ENCODE measurements at regions not wholly inside any gene's neighbourhood (a gene's known extent, or its start where the extent isn't known, plus 50 kb on each side); places are given as distances from the start of the nearest gene placed in this dataset.
"Not testable (repeated sequence)": the region's sequence is repeated elsewhere in the genome, so short reads cannot be mapped to it uniquely, and the experiment has no call there.

- H3K27ac Mint-ChIP-seq; H3K4me3 ChIP-seq (ENCODE audit: low read length); H3K9me3 ChIP-seq (ENCODE audit: control insufficient read depth in 2 of 3, low read length in 3 of 3); H3K9me3 Mint-ChIP-seq; intact Hi-C loops (cut with micrococcal nuclease); H3K4me1 Mint-ChIP-seq; H3K4me3 Mint-ChIP-seq; CTCF ChIA-PET; H3K36me3 Mint-ChIP-seq; ATAC-seq; H3K36me3 ChIP-seq (ENCODE audit: control insufficient read depth in 2 of 3, insufficient read depth in 3 of 3, low read length in 3 of 3); DNase-seq; H3K27me3 Mint-ChIP-seq; H3K27ac ChIP-seq (ENCODE audit: low read depth, low read length); POLR2A ChIA-PET; H3K27me3 ChIP-seq (ENCODE audit: control insufficient read depth in 2 of 2, insufficient read depth in 2 of 2, low read length in 2 of 2); H3K4me1 ChIP-seq (ENCODE audit: control insufficient read depth in 2 of 2, insufficient read depth in 2 of 2, low read length in 2 of 2): not testable (repeated sequence)
Observed at GRCh38 chr5:52029836-52030235, 646.6 kb downstream of the ISL1 start.

GRCh38 chr5:52041842-52042241, 658.6 kb downstream of the ISL1 start:
- Histone ChIP-seq H3K27ac (ENCODE audit: low read depth, low read length) (no peak overlapping the region), H3K4me1 (ENCODE audit: control insufficient read depth in 2 of 2, insufficient read depth in 2 of 2, low read length in 2 of 2) (no peaks in the 10 kb centered on the region), H3K4me3 (ENCODE audit: low read length) (no peak overlapping the region), H3K36me3 (ENCODE audit: control insufficient read depth in 2 of 3, insufficient read depth in 3 of 3, low read length in 3 of 3) (no peaks in the 10 kb centered on the region), H3K27me3 (ENCODE audit: control insufficient read depth in 2 of 2, insufficient read depth in 2 of 2, low read length in 2 of 2) (no peaks in the 10 kb centered on the region), H3K9me3 (ENCODE audit: control insufficient read depth in 2 of 3, low read length in 3 of 3) (no peaks in the 10 kb centered on the region)
- no peak for DNase-seq
- intact Hi-C loops (cut with micrococcal nuclease): no loop called here
- Mint-ChIP-seq H3K27ac (no peak overlapping the region), H3K4me1 (no peaks in the 10 kb centered on the region), H3K27me3 (no peaks in the 10 kb centered on the region), H3K9me3 (peaks cover 0 to 3% (median 0%) of the 10 kb centered on the region in 11 donors), H3K36me3 (no peaks in the 10 kb centered on the region), H3K4me3 (no peak overlapping the region)
- POLR2A ChIA-PET: no interaction called here
- CTCF ChIA-PET: no interaction called here
- no peak for ATAC-seq

GRCh38 chr5:52043137-52043536, 659.9 kb downstream of the ISL1 start:
- intact Hi-C loops (cut with micrococcal nuclease): no loop called here
- ChIA-PET CTCF (no interaction called here), POLR2A (no interaction called here)
- no peak overlapping the region for H3K4me3 ChIP-seq (ENCODE audit: low read length)
- DNase-seq (no peak), ATAC-seq (no peak)
- Mint-ChIP-seq H3K4me1 (no peaks in the 10 kb centered on the region), H3K9me3 (peaks cover 0 to 3% (median 0%) of the 10 kb centered on the region in 11 donors), H3K36me3 (no peaks in the 10 kb centered on the region), H3K4me3 (no peak overlapping the region), H3K27ac (no peak overlapping the region), H3K27me3 (no peaks in the 10 kb centered on the region)
- no peaks in the 10 kb centered on the region for H3K27me3 ChIP-seq (ENCODE audit: control insufficient read depth in 2 of 2, insufficient read depth in 2 of 2, low read length in 2 of 2)
- H3K27ac ChIP-seq (ENCODE audit: low read depth, low read length): no peak overlapping the region
- no peaks in the 10 kb centered on the region for H3K36me3 ChIP-seq (ENCODE audit: control insufficient read depth in 2 of 3, insufficient read depth in 3 of 3, low read length in 3 of 3)
- no peaks in the 10 kb centered on the region for H3K4me1 ChIP-seq (ENCODE audit: control insufficient read depth in 2 of 2, insufficient read depth in 2 of 2, low read length in 2 of 2)
- no peaks in the 10 kb centered on the region for H3K9me3 ChIP-seq (ENCODE audit: control insufficient read depth in 2 of 3, low read length in 3 of 3)

- Histone ChIP-seq H3K4me1 (ENCODE audit: control insufficient read depth in 2 of 2, insufficient read depth in 2 of 2, low read length in 2 of 2) (no peaks in the 10 kb centered on the region), H3K27me3 (ENCODE audit: control insufficient read depth in 2 of 2, insufficient read depth in 2 of 2, low read length in 2 of 2) (no peaks in the 10 kb centered on the region), H3K9me3 (ENCODE audit: control insufficient read depth in 2 of 3, low read length in 3 of 3) (no peaks in the 10 kb centered on the region), H3K4me3 (ENCODE audit: low read length) (no peak overlapping the region), H3K27ac (ENCODE audit: low read depth, low read length) (no peak overlapping the region), H3K36me3 (ENCODE audit: control insufficient read depth in 2 of 3, insufficient read depth in 3 of 3, low read length in 3 of 3) (no peaks in the 10 kb centered on the region)
- ChIA-PET POLR2A (no interaction called here), CTCF (no interaction called here)
- no peak for DNase-seq
- Mint-ChIP-seq H3K9me3 (peaks cover 0 to 3% (median 0%) of the 10 kb centered on the region in 11 donors), H3K36me3 (no peaks in the 10 kb centered on the region), H3K4me3 (no peak overlapping the region), H3K4me1 (no peaks in the 10 kb centered on the region), H3K27me3 (no peaks in the 10 kb centered on the region), H3K27ac (no peak overlapping the region)
- ATAC-seq: no peak
- intact Hi-C loops (cut with micrococcal nuclease): no loop called here
Observed at GRCh38 chr5:52043543-52043942, 660.3 kb downstream of the ISL1 start.

GRCh38 chr5:52051759-52052158, 668.5 kb downstream of the ISL1 start:
- no peak overlapping the region for H3K27ac ChIP-seq (ENCODE audit: low read depth, low read length)
- Mint-ChIP-seq H3K36me3 (no peaks in the 10 kb centered on the region), H3K27ac (no peak overlapping the region), H3K4me3 (no peak overlapping the region), H3K9me3 (peaks cover 0 to 10% (median 0%) of the 10 kb centered on the region in 11 donors), H3K4me1 (no peaks in the 10 kb centered on the region), H3K27me3 (no peaks in the 10 kb centered on the region)
- no peaks in the 10 kb centered on the region for H3K4me1 ChIP-seq (ENCODE audit: control insufficient read depth in 2 of 2, insufficient read depth in 2 of 2, low read length in 2 of 2)
- CTCF ChIA-PET: no interaction called here
- POLR2A ChIA-PET: no interaction called here
- no peak overlapping the region for H3K4me3 ChIP-seq (ENCODE audit: low read length)
- intact Hi-C loops (cut with micrococcal nuclease): no loop called here
- H3K9me3 ChIP-seq (ENCODE audit: control insufficient read depth in 2 of 3, low read length in 3 of 3): no peaks in the 10 kb centered on the region
- no peak for DNase-seq
- no peaks in the 10 kb centered on the region for H3K36me3 ChIP-seq (ENCODE audit: control insufficient read depth in 2 of 3, insufficient read depth in 3 of 3, low read length in 3 of 3)
- ATAC-seq: no peak
- no peaks in the 10 kb centered on the region for H3K27me3 ChIP-seq (ENCODE audit: control insufficient read depth in 2 of 2, insufficient read depth in 2 of 2, low read length in 2 of 2)

GRCh38 chr5:52063186-52063585, 679.9 kb downstream of the ISL1 start:
- no peak overlapping the region for H3K4me3 Mint-ChIP-seq
- Histone ChIP-seq H3K4me3 (ENCODE audit: low read length) (no peak overlapping the region), H3K9me3 (ENCODE audit: control insufficient read depth in 2 of 3, low read length in 3 of 3) (no peaks in the 10 kb centered on the region), H3K27ac (ENCODE audit: low read depth, low read length) (no peak overlapping the region), H3K4me1 (ENCODE audit: control insufficient read depth in 2 of 2, insufficient read depth in 2 of 2, low read length in 2 of 2) (no peaks in the 10 kb centered on the region), H3K36me3 (ENCODE audit: control insufficient read depth in 2 of 3, insufficient read depth in 3 of 3, low read length in 3 of 3) (no peaks in the 10 kb centered on the region), H3K27me3 (ENCODE audit: control insufficient read depth in 2 of 2, insufficient read depth in 2 of 2, low read length in 2 of 2) (no peaks in the 10 kb centered on the region)
- peaks cover 0 to 17% (median 6%) of the 10 kb centered on the region in 11 donors for H3K9me3 Mint-ChIP-seq
- no peak overlapping the region for H3K27ac Mint-ChIP-seq
- DNase-seq: no peak
- POLR2A ChIA-PET: no interaction called here
- no peaks in the 10 kb centered on the region for H3K27me3 Mint-ChIP-seq
- H3K36me3 Mint-ChIP-seq: no peaks in the 10 kb centered on the region
- no peak for ATAC-seq
- intact Hi-C loops (cut with micrococcal nuclease): no loop called here
- CTCF ChIA-PET: no interaction called here
- H3K4me1 Mint-ChIP-seq: no peaks in the 10 kb centered on the region

GRCh38 chr5:52065182-52065581, 681.9 kb downstream of the ISL1 start:
- Mint-ChIP-seq H3K9me3 (peaks cover 4 to 26% (median 6%) of the 10 kb centered on the region in 11 donors), H3K27ac (no peak overlapping the region), H3K27me3 (no peaks in the 10 kb centered on the region), H3K36me3 (no peaks in the 10 kb centered on the region), H3K4me1 (no peaks in the 10 kb centered on the region), H3K4me3 (no peak overlapping the region)
- Histone ChIP-seq H3K27me3 (ENCODE audit: control insufficient read depth in 2 of 2, insufficient read depth in 2 of 2, low read length in 2 of 2) (no peaks in the 10 kb centered on the region), H3K4me1 (ENCODE audit: control insufficient read depth in 2 of 2, insufficient read depth in 2 of 2, low read length in 2 of 2) (no peaks in the 10 kb centered on the region), H3K9me3 (ENCODE audit: control insufficient read depth in 2 of 3, low read length in 3 of 3) (no peaks in the 10 kb centered on the region), H3K36me3 (ENCODE audit: control insufficient read depth in 2 of 3, insufficient read depth in 3 of 3, low read length in 3 of 3) (no peaks in the 10 kb centered on the region), H3K4me3 (ENCODE audit: low read length) (no peak overlapping the region), H3K27ac (ENCODE audit: low read depth, low read length) (no peak overlapping the region)
- ATAC-seq (no peak), DNase-seq (no peak)
- ChIA-PET CTCF (no interaction called here), POLR2A (no interaction called here)
- intact Hi-C loops (cut with micrococcal nuclease): no loop called here
